ENCODE measurements at regions not wholly inside any gene's neighbourhood (a gene's known extent, or its start where the extent isn't known, plus 50 kb on each side); places are given as distances from the start of the nearest gene placed in this dataset.

GRCh38 chr17:71934520-71934919 is 186.3 kb upstream of the SOX9 start:
- TF ChIP-seq CTCF (conservative IDR thresholded peaks at IDR 0.05; ENCODE audit: low read length) = no peak
- TF ChIP-seq EZH2phosphoT487 (IDR thresholded peaks at IDR 0.05; ENCODE audit: borderline replicate concordance) = no peak

Measured in Loucy (cell line).